LNCaP clone FGC (cell line): ENCODE measurements at regions not wholly inside any gene's neighbourhood (a gene's known extent, or its start where the extent isn't known, plus 50 kb on each side); places are given as distances from the start of the nearest gene placed in this dataset.

Experiments
- DNase-seq: peaks from one replicate; pipeline ENCODE4 v3.0.0-alpha.2; 2011; ENCODE audit warnings: low read depth
- H3K4me3 ChIP-seq: 2 replicates; pipeline ENCODE4 v1.5.1; 2011; ENCODE audit warnings: mild to moderate bottlenecking, low read depth, low read length, control low read depth
- TF ChIP-seq, protein P1 (sequence below): IDR thresholded peaks from 2 replicates; pipeline ENCODE4 v1.5.1; 2012; ENCODE audit warnings: mild to moderate bottlenecking; ENCODE audit not compliant: control insufficient read depth, insufficient read depth; ENCODE audit errors: extremely low read depth

- DNase-seq, result no peak
- no peak overlapping the region for H3K4me3 ChIP-seq
- TF ChIP-seq, protein P1, sequence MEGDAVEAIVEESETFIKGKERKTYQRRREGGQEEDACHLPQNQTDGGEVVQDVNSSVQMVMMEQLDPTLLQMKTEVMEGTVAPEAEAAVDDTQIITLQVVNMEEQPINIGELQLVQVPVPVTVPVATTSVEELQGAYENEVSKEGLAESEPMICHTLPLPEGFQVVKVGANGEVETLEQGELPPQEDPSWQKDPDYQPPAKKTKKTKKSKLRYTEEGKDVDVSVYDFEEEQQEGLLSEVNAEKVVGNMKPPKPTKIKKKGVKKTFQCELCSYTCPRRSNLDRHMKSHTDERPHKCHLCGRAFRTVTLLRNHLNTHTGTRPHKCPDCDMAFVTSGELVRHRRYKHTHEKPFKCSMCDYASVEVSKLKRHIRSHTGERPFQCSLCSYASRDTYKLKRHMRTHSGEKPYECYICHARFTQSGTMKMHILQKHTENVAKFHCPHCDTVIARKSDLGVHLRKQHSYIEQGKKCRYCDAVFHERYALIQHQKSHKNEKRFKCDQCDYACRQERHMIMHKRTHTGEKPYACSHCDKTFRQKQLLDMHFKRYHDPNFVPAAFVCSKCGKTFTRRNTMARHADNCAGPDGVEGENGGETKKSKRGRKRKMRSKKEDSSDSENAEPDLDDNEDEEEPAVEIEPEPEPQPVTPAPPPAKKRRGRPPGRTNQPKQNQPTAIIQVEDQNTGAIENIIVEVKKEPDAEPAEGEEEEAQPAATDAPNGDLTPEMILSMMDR, result no peak
Observed at GRCh38 chr16:79317521-79317920, 283.0 kb downstream of the MAF start.

- no peak for DNase-seq
- no peak overlapping the region for H3K4me3 ChIP-seq
- TF ChIP-seq, protein P1, result no peak
Observed at GRCh38 chr16:79317026-79317425, 283.5 kb downstream of the MAF start.

DNA sequence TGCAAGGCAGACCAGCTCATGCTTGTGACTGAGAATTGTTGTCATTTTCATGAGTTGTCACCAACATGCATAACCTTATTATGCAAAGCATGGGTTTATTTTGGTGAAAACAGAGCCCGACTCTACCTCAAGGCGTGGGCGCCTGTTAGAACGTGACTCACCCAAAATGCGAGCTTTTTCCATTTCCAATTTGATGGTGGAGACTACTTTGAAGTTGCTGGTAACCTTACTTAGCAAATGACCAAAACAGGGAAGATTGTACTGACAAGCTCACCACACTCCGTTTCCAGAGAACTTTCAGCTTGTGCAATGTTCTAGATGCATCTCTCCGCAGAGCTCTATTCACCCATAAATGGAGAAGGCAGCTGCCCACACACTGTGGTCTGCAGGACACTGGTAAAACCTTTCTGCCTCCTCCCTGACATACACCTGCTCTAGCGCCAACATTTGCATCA lies 284.5 kb downstream of the MAF start:
- no peak for DNase-seq
- no peak overlapping the region for H3K4me3 ChIP-seq
- TF ChIP-seq, protein P1, result no peak

DNA sequence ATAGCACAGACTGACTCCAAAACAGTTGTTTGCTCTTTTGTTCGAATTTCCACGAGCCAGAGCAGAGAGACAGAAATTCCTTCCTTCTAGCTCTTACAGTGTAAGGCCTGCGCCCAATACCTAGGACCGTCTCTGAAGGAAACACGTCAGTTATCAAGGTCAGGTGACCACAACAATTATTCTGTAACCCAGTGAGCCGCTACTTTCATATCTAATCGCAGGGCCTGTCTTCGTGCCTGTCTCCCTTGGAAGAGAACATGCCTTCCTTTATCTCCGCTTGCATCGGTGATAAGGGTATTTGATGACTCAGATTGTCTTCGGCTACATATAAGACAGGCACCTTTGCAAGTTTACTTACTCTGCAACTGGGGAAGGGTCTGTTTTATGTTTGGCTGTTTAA lies 288.0 kb downstream of the MAF start:
- DNase-seq, result no peak
- H3K4me3 ChIP-seq, result no peak overlapping the region
- TF ChIP-seq, protein P1, result no peak

DNA sequence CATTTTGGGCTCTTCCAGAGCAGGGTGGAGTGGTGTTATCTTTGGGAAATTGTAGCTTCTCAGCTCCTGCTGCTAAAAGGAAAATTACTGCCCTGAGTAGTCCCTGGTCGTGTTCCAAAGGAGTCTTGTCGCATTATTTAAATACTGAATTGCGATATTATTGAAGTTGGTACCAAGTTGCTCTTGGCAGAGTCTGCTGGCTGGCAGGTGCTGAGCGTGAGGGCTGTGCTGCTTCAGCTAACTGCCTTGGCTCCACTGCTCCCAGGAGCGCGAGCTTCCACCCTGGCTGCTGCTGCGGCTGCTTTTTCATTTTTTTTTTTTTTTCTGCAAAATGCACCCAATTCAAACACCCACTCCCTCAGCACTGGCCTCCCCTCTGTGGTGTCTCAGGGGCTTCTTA lies 289.8 kb downstream of the MAF start:
- DNase-seq, result no peak
- TF ChIP-seq, protein P1, result no peak
- no peak overlapping the region for H3K4me3 ChIP-seq

GRCh38 chr16:79309606-79310005 lies 290.9 kb downstream of the MAF start:
- no peak for DNase-seq
- no peak overlapping the region for H3K4me3 ChIP-seq
- TF ChIP-seq, protein P1, result no peak

DNA sequence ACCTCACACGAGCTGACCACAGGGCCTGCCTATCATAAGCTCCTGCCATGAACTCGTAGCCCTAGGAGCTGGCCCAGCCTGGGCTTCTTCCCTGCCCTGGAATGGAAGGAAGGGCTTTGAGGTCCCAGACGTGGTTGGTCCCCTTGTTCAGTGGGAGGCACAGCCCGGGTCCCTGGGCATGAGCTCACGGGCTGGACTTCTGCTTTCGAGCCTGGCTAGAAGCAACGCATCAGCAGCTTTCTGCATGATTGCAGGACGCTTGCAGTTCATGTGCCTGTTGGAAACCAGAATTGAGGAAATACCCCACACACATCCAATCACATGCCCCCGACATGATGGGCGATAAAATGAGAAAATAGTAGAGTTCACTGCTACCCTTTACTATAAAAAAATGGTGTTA lies 293.3 kb downstream of the MAF start:
- H3K4me3 ChIP-seq, result no peak overlapping the region
- TF ChIP-seq, protein P1, result no peak
- DNase-seq, result no peak
